ENCODE measurements at regions not wholly inside any gene's neighbourhood (a gene's known extent, or its start where the extent isn't known, plus 50 kb on each side); places are given as distances from the start of the nearest gene placed in this dataset.

- no peak for DNase-seq (ENCODE audit: low spot score)
Observed at GRCh38 chr2:51650769-51651168, 618.8 kb upstream of the NRXN1 start.

GRCh38 chr2:51649366-51649765 is 617.4 kb upstream of the NRXN1 start:
- no peak for DNase-seq (ENCODE audit: low spot score)

DNA sequence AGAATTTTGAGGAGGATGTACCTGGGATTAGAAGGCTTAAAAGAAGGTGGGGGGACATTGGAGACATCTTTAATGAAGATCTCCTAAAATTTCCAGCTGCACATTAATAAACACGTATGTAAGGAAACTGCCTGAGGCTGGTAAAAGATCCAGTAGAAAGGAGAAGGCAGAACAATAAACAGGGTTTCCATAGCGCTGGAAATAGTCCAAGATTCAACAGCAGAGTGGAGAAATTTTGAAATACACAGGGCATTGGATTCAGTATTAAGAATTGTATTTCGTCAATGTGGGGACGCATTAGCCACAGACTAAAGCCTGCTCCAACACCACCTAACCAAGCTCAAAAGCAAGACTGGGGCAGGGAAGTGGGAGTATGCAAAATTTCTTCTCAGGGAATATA is 606.9 kb upstream of the NRXN1 start:
- no peak for DNase-seq (ENCODE audit: low spot score)

DNA sequence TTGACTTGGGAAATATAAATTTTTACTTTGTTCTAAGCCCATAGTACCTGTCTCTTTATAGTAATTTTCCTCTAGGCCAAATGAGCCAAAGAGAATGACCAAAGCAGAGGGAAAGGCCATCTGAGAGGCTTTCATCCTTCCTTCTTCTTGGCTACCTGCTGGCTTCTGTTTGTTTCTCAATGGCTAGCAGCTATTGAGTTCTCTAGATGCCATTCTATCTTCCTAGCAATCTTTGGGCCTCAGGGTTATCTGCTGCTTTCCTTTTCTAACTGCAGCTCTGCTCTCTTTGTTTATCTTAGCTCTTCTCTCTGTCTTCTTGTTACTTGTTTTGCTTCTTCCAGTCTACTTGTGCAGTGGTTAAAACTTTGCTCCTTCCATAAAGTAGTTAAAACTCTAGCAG is 601.1 kb upstream of the NRXN1 start:
- no peak for DNase-seq (ENCODE audit: low spot score)

DNA sequence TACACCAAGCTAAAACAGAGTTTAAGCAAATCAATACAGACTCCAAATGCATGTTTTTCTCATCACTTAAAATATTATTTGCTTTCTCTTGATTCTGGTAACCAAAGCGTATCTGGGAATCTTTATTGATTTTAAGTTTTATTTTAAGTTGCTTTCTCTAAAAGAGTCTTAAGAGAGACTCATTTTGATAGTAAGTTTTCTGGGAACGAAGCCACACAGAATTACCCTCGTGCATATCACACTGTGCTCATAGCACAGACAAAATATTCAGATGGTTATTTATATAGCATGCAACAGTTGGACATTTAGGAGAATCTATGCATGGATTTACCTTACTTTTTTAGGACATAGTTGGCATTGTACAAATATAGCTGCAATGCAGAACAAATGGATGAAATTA is 597.5 kb upstream of the NRXN1 start:
- DNase-seq (ENCODE audit: low spot score): no peak

DNA sequence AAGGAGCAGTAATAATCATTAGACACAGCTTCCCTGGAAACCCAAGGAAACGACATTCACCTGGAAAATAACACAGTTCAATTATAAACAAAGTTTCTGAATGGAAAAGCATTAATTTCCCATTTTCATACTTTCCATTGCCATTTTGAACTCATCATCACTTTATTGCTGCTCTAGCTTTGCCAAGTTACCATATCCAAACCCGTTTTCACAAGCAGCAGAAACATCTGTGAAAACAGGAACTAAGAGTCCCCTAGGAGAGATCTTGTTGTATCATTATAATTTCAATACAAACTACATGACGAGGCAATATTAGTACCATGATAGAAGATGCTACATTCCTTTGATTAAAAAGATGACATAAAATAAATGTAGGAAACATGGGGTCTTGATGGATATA is 597.0 kb upstream of the NRXN1 start:
- no peak for DNase-seq (ENCODE audit: low spot score)

DNA sequence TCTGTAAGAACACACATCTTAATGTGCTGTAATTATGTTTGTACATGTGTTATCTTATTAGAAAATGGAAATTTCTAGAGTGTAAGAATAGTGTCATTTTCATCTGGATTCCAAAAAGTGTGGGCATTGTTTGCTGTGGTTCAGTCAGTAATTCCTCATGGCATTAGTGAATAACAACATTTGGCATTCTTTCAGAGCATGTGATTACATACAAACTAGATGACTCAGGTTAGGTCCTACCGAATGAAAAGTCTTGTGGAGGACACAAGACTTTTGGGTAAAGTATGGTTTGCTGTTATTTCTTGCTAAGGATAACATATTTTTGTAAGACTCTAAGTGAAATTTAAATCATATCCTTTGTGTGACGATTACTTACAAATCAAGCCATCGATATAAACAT is 593.1 kb upstream of the NRXN1 start:
- peak; percentile 32 for DNase-seq (ENCODE audit: low spot score)

DNA sequence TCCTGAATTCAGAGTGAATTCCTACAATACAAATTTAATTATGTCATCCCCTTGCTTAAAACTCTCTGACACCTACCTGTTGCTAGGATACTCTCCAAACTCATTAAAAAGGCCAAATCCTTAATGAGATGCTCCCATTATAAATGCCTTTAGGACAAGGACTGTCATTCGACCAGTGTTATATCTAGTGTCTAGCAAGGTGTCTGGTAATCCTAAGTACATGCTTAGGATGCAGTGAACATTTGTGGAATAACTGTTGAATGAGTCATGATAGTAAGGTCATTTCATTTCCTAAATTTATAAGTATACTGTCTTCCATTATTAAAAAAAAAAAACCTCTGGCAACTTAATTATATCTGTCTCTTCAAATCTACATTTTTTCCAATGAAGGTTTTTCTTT is 588.9 kb upstream of the NRXN1 start:
- no peak for DNase-seq (ENCODE audit: low spot score)

- DNase-seq (ENCODE audit: low spot score): no peak
Observed at GRCh38 chr2:51619961-51620360, 588.0 kb upstream of the NRXN1 start.

GRCh38 chr2:51612387-51612786 is 580.5 kb upstream of the NRXN1 start:
- DNase-seq (ENCODE audit: low spot score): no peak

GRCh38 chr2:51601706-51602105 is 569.8 kb upstream of the NRXN1 start:
- no peak for DNase-seq (ENCODE audit: low spot score)

GRCh38 chr2:51597086-51597485 is 565.2 kb upstream of the NRXN1 start:
- no peak for DNase-seq (ENCODE audit: low spot score)

- no peak for DNase-seq (ENCODE audit: low spot score)
Observed at GRCh38 chr2:51595836-51596235, 563.9 kb upstream of the NRXN1 start.

DNA sequence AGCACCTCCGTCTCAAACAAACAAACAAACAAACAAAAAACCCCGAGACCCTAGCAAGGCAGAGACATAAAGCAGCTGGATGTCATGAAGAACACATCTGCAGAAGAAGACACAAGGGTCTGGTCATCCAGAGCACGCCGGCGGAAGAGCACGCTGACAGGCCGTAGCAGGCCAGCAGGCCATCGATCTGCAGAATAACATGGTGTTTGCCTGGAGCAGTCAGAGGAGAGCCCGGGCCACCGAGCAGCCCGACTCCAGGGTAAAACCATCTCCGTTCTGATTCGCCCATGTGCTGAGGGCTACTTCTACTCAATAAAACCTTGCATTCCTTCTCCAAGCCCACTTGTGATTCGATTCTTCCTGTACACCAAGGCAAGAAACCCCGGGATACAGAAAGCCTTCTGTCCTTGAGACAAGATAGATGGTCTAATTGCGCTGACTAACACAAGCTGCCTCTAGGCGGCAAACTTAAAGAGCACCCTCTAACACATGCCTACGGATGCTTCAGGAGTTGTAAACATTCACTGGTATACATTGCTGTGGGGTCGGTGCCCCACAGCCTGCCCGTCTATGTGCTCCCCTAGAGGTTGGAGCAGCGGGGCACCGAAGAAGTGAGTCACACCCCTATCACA is 549.8 kb upstream of the NRXN1 start:
- DNase-seq (ENCODE audit: low spot score): no peak

DNA sequence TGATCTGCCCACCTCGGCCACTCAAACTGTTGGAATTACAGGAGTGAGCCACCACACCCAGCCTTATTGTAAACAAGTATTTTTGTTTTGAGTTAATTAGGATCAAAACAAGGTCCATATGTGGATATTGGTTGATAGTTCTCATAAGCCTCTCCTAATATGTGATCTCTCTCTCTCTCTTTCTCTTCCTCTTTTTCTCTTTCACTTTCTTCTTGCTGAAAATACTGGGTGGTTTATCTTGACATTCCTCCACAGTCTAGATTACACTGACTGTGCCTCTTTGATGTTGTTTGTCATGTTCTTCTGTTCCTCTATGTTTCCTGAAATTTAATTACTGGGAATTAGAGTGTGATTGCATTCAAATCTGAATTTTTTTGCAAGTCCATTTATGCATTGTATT is 547.5 kb upstream of the NRXN1 start:
- no peak for DNase-seq (ENCODE audit: low spot score)

DNA sequence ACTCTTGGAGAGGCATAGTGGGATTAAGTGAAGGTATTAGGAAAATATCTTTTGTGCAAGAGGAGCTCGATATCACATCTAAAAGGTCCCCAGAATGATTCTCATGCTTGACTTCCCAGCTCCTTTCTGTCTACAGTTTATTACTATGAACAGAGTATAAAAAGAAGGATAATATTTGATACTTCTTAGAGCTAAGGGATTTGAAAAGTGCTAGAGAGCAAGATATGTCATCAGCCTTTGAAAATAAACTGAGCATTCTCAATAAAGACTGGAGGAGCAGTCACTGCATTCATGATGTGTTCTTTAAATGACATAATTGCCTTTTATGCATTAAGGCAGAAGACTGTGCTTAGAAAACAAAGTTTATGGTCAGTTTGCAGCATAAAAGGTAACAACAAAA is 543.2 kb upstream of the NRXN1 start:
- no peak for DNase-seq (ENCODE audit: low spot score)

- no peak for DNase-seq (ENCODE audit: low spot score)
Observed at GRCh38 chr2:51559026-51559425, 527.1 kb upstream of the NRXN1 start.

DNA sequence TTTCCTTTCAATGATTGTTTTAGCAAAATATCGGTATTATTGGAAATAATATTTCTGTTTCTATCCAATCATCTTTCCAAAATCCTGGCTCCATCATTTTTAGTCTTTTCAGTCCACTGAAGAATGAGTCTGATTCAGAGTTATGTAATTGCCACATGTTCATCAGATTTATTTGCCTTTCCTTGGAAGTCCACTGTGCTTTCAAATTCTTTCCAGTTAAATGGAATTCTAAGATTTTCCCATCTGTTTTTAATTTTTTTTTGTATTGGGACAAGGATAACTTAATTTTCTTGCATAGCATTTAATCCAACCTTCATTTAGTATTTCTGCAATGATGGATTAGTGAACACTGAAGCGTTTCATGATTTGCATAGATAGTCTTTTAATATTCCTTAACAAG is 521.5 kb upstream of the NRXN1 start:
- no peak for DNase-seq (ENCODE audit: low spot score)

GRCh38 chr2:51535763-51536162 is 503.8 kb upstream of the NRXN1 start:
- no peak for DNase-seq (ENCODE audit: low spot score)

GRCh38 chr2:51534166-51534565 is 502.2 kb upstream of the NRXN1 start:
- no peak for DNase-seq (ENCODE audit: low spot score)

DNA sequence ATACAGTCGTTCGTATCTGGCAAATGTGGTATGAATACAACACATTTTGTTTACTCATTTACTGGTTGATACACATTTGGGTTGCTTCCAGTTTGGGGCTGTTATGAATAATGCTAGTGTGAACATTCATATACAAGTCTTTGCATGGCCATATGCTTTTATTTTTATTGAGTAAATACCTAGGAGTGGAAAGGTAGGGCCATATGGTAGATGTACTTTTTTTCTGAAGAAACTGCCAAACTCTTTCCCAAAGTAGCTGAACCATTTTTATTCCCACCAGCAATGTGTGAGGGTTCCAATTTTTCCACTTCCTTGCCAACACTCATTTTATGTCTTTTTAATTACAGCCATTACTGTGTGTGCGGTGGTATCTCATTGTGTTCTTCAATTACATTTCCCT is 496.2 kb upstream of the NRXN1 start:
- DNase-seq (ENCODE audit: low spot score): no peak

DNA sequence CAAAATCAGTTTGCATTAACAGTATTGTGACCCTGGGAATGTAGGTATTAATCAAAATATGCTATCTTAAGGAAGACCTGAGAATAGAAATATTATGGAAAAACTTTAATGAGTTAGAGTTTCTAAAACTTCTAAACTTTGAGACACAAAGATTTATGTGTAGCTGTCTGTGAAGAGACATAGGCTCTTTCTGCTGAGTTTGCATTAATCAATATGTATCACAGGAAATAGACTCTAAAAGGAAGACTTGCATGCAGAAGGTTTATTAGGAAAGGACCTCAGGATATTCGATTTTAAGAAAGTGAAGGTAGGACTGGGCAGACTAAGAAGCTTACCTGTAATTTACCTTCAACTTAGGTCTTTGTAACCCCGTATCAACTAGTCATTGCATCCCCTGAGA is 494.8 kb upstream of the NRXN1 start:
- no peak for DNase-seq (ENCODE audit: low spot score)

- DNase-seq (ENCODE audit: low spot score): no peak
Observed at GRCh38 chr2:51516667-51517066, 484.7 kb upstream of the NRXN1 start.

- no peak for DNase-seq (ENCODE audit: low spot score)
Observed at GRCh38 chr2:51511002-51511401, 479.1 kb upstream of the NRXN1 start.

DNA sequence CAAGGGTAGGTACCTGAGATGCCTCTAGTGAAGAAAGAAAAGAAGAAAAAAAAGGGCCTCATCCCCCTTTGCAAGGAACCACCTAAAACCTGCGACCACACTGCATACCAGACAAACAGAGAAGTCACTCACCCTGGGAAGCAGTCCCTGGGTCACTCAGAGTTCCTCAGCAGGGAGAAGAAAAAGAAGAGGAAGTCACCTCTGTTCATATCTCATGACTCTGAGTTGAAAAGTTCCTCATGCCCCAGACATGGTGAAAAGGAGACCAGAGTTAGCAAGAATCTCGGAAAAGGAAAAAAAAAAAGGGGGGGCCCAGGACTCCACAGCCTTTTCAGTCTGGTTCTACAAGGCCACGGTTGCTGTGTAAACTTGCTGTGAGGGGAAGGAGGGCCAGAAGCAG is 478.4 kb upstream of the NRXN1 start:
- DNase-seq (ENCODE audit: low spot score): no peak

Data from RKO (cell line).